Loucy (cell line): ENCODE measurements at regions not wholly inside any gene's neighbourhood (a gene's known extent, or its start where the extent isn't known, plus 50 kb on each side); places are given as distances from the start of the nearest gene placed in this dataset.

Source experiments
- H2AFZ ChIP-seq: fragments of 200-600 bp; sonication (generic); 2 replicates; pipeline ENCODE4 v1.6.0; 2016; ENCODE audit warnings: antibody characterized with exemption, mild to moderate bottlenecking, low read length, moderate library complexity
- H3F3A ChIP-seq: fragments of 200-600 bp; 2 replicates; pipeline ENCODE4 v1.6.0; 2016; ENCODE audit warnings: antibody characterized with exemption, low read depth, mild to moderate bottlenecking
- H3K27me3 ChIP-seq: fragments of 200-600 bp; sonication (generic); 2 replicates; pipeline ENCODE4 v1.6.1; 2014; ENCODE audit warnings: low read length, mild to moderate bottlenecking; ENCODE audit not compliant: insufficient read depth, poor library complexity, severe bottlenecking
- H3K36me3 ChIP-seq: fragments of 200-600 bp; sonication (generic); 2 replicates; pipeline ENCODE4 v1.6.1; 2016; ENCODE audit warnings: low read length; ENCODE audit not compliant: insufficient read depth
- H3K4me1 ChIP-seq: fragments of 200-600 bp; sonication (generic); 2 replicates; pipeline ENCODE4 v1.5.1; 2014; ENCODE audit warnings: low read length, mild to moderate bottlenecking; ENCODE audit not compliant: insufficient read depth, poor library complexity, severe bottlenecking
- H3K4me2 ChIP-seq: fragments of 200-600 bp; sonication (generic); 2 replicates; pipeline ENCODE4 v1.6.0; 2014; ENCODE audit warnings: antibody characterized with exemption, low read length, low read depth, mild to moderate bottlenecking; ENCODE audit not compliant: poor library complexity, severe bottlenecking
- H3K4me3 ChIP-seq: fragments of 200-600 bp; sonication (generic); 2 replicates; pipeline ENCODE4 v1.5.1; 2014; ENCODE audit warnings: low read length, mild to moderate bottlenecking, mixed read lengths; ENCODE audit not compliant: poor library complexity, severe bottlenecking
- H3K79me2 ChIP-seq: fragments of 200-600 bp; sonication (generic); 2 replicates; pipeline ENCODE4 v1.6.1; 2014; ENCODE audit warnings: low read length; ENCODE audit not compliant: insufficient read depth
- H3K9ac ChIP-seq: fragments of 200-600 bp; sonication (generic); 2 replicates; pipeline ENCODE4 v1.6.0; 2014; ENCODE audit warnings: mild to moderate bottlenecking, low read depth, low read length, moderate library complexity; ENCODE audit not compliant: poor library complexity, severe bottlenecking
- H3K9me2 ChIP-seq: fragments of 200-600 bp; sonication (generic); replicated peaks from 2 replicates; pipeline ENCODE4 v1.6.1; 2016; ENCODE audit warnings: low read depth, low read length, mixed read lengths
- H3K9me3 ChIP-seq: fragments of 200-600 bp; sonication (generic); 2 replicates; pipeline ENCODE4 v1.6.1; 2014; ENCODE audit warnings: mild to moderate bottlenecking, antibody characterized with exemption, low read length, low read depth; ENCODE audit not compliant: insufficient read depth
- H4K20me1 ChIP-seq: fragments of 200-600 bp; sonication (generic); 2 replicates; pipeline ENCODE4 v1.6.0; 2014; ENCODE audit warnings: antibody characterized with exemption, low read length, mild to moderate bottlenecking; ENCODE audit not compliant: insufficient read depth, poor library complexity, severe bottlenecking
- EZH2phosphoT487 ChIP-seq: fragments of 200-600 bp; IDR thresholded peaks from 2 replicates; pipeline ENCODE4 v1.6.1; 2018; ENCODE audit warnings: antibody characterized with exemption, mild to moderate bottlenecking, moderate library complexity, borderline replicate concordance
- TF ChIP-seq, protein P1 (sequence below): fragments of 200-600 bp; sonication (generic); conservative IDR thresholded peaks from 2 replicates; pipeline ENCODE4 v1.5.1; 2014; ENCODE audit warnings: mild to moderate bottlenecking, antibody characterized with exemption, low read length

- Histone ChIP-seq H3K9ac (no peak overlapping the region), H3K4me2 (no peak overlapping the region), H2AFZ (no peak overlapping the region), H3K27me3 (no peaks in the 10 kb centered on the region), H3K36me3 (no peaks in the 10 kb centered on the region), H4K20me1 (no peaks in the 10 kb centered on the region), H3K79me2 (no peaks in the 10 kb centered on the region), H3K4me3 (no peak overlapping the region), H3K9me3 (no peaks in the 10 kb centered on the region), H3K4me1 (no peaks in the 10 kb centered on the region), H3K9me2 (no peaks in the 10 kb centered on the region), H3F3A (no peaks in the 10 kb centered on the region)
- TF ChIP-seq EZH2phosphoT487 = no peak
- TF ChIP-seq, protein P1, sequence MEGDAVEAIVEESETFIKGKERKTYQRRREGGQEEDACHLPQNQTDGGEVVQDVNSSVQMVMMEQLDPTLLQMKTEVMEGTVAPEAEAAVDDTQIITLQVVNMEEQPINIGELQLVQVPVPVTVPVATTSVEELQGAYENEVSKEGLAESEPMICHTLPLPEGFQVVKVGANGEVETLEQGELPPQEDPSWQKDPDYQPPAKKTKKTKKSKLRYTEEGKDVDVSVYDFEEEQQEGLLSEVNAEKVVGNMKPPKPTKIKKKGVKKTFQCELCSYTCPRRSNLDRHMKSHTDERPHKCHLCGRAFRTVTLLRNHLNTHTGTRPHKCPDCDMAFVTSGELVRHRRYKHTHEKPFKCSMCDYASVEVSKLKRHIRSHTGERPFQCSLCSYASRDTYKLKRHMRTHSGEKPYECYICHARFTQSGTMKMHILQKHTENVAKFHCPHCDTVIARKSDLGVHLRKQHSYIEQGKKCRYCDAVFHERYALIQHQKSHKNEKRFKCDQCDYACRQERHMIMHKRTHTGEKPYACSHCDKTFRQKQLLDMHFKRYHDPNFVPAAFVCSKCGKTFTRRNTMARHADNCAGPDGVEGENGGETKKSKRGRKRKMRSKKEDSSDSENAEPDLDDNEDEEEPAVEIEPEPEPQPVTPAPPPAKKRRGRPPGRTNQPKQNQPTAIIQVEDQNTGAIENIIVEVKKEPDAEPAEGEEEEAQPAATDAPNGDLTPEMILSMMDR = no peak
Observed at GRCh38 chr9:103904242-103904641, 189.9 kb upstream of the SMC2 start.

DNA sequence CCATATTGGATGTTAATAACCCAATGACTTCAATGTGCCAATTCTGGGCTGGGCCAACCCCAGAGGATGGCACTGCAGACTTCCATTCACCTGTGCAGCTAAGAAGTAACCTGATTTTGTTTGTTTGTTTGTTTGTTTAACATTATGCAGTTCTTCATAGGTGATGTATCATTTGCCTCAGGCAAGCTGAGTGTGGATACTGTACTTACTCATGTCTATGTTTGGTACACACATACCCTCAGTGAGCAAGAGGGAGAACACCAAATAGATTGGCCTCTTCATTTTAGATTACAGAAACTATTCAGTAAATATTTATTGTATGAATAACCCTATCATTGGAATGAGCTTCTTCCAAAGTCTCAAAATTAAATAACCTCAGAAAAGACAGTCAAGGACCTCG, 180.2 kb upstream of the SMC2 start:
- H3K27me3 ChIP-seq = no peaks in the 10 kb centered on the region
- no peaks in the 10 kb centered on the region for H3F3A ChIP-seq
- no peaks in the 10 kb centered on the region for H3K36me3 ChIP-seq
- H3K4me3 ChIP-seq = no peak overlapping the region
- no peak overlapping the region for H3K9ac ChIP-seq
- TF ChIP-seq, protein P1 = no peak
- TF ChIP-seq EZH2phosphoT487 = no peak
- no peaks in the 10 kb centered on the region for H3K9me3 ChIP-seq
- no peak overlapping the region for H2AFZ ChIP-seq
- H3K4me2 ChIP-seq = no peak overlapping the region
- H4K20me1 ChIP-seq = no peaks in the 10 kb centered on the region
- H3K9me2 ChIP-seq = no peaks in the 10 kb centered on the region
- H3K79me2 ChIP-seq = no peaks in the 10 kb centered on the region
- H3K4me1 ChIP-seq = no peaks in the 10 kb centered on the region

- TF ChIP-seq, protein P1 = no peak
- TF ChIP-seq EZH2phosphoT487 = no peak
- H3F3A ChIP-seq = no peaks in the 10 kb centered on the region
- H3K36me3 ChIP-seq = no peaks in the 10 kb centered on the region
- 0 out of 2 replicates have a peak, but pooled peaks cover 6% of the 10 kb centered on the region for H3K9me2 ChIP-seq
- no peak overlapping the region for H2AFZ ChIP-seq
- H3K4me1 ChIP-seq = no peaks in the 10 kb centered on the region
- H3K9me3 ChIP-seq = no peaks in the 10 kb centered on the region
- no peaks in the 10 kb centered on the region for H3K27me3 ChIP-seq
- H3K79me2 ChIP-seq = no peaks in the 10 kb centered on the region
- no peak overlapping the region for H3K4me3 ChIP-seq
- no peak overlapping the region for H3K4me2 ChIP-seq
- H4K20me1 ChIP-seq = no peaks in the 10 kb centered on the region
- H3K9ac ChIP-seq = no peak overlapping the region
Observed at GRCh38 chr9:103919605-103920209, 174.4 kb upstream of the SMC2 start.
